GM12878 (cell line): ENCODE measurements at regions not wholly inside any gene's neighbourhood (a gene's known extent, or its start where the extent isn't known, plus 50 kb on each side); places are given as distances from the start of the nearest gene placed in this dataset.

Source experiments
- ATAC-seq: fragments of 200-7000 bp; cut with Tn5 transposase; 3 replicates; pipeline ENCODE4 v1.9.1; 2020; ENCODE audit warnings: mild to moderate bottlenecking, moderate library complexity
- BruUV-seq: library from RNA; stranded (reverse); fragments of 400-500 nt; replicated peaks from 2 replicates; lab custom pipeline; 2021; lab: Mats Ljungman, UMichigan
- CTCF ChIA-PET: fragments of 300-600 bp; sonication (Branson Sonifier 250); formaldehyde crosslinking; extraction: SDS; loops from one replicate; lab custom pipeline; 2021; ENCODE audit warnings: inconsistent platforms; lab: Yijun Ruan, JAX
- POLR2A ChIA-PET: fragments of 350-600 bp; formaldehyde crosslinking; extraction: SDS; loops from one replicate; lab custom pipeline; 2021; ENCODE audit warnings: inconsistent platforms; lab: Charles Lee
- RAD21 ChIA-PET: fragments of 300-600 bp; sonication (Branson Sonifier 250); formaldehyde crosslinking; loops from one replicate; lab custom pipeline; 2023; ENCODE audit warnings: antibody characterized with exemption; ENCODE audit not compliant: unreplicated experiment; lab: Charles Lee
- SMC1A ChIA-PET: fragments of 300-600 bp; sonication (Branson Sonifier 250); formaldehyde crosslinking; loops from one replicate; lab custom pipeline; 2023; ENCODE audit not compliant: unreplicated experiment, uncharacterized antibody; lab: Charles Lee
- DNase-seq: peaks from one replicate; pipeline ENCODE4 v3.0.0-alpha.2; 2011; ENCODE audit warnings: low read depth, low spot score
- FAIRE-seq: peaks from 3 replicates; lab custom pipeline; 2011; peaks lifted over from hg19 to GRCh38; lab: Jason Lieb, UNC
- H2AFZ ChIP-seq: 2 replicates; pipeline ENCODE4 v1.6.0; 2011; ENCODE audit warnings: low read depth, low read length, control low read depth; ENCODE audit not compliant: control insufficient read depth
- H3K27ac ChIP-seq: 2 replicates; pipeline ENCODE4 v1.5.1; 2011; ENCODE audit warnings: control low read depth; ENCODE audit not compliant: control insufficient read depth, insufficient read depth
- H3K27me3 ChIP-seq, 2 experiments: replicated peaks in 1 of 2; 2 replicates each; pipeline versions ENCODE4 v1.6.0 to v1.6.1; 2011; ENCODE audit warnings: low read length in 1 of 2; ENCODE audit not compliant: control insufficient read depth in 2 of 2, insufficient read depth in 2 of 2
- H3K36me3 ChIP-seq, 2 experiments: 2 replicates each; pipeline ENCODE4 v1.5.1; 2011; ENCODE audit warnings: low read length in 1 of 2; ENCODE audit not compliant: control insufficient read depth in 2 of 2, insufficient read depth in 2 of 2
- H3K4me1 ChIP-seq: 2 replicates; pipeline ENCODE4 v1.6.1; 2011; ENCODE audit warnings: mild to moderate bottlenecking, low read length, moderate library complexity, mixed read lengths; ENCODE audit not compliant: control insufficient read depth, insufficient read depth
- H3K4me2 ChIP-seq: 2 replicates; pipeline ENCODE4 v1.6.0; 2011; ENCODE audit warnings: control low read depth; ENCODE audit not compliant: control insufficient read depth, insufficient read depth
- H3K4me3 ChIP-seq: fragments of 200-600 bp; sonication (generic); 2 replicates; pipeline ENCODE4 v1.5.1; 2016
- H3K79me2 ChIP-seq: 2 replicates; pipeline ENCODE4 v1.6.0; 2011; ENCODE audit warnings: low read length; ENCODE audit not compliant: control insufficient read depth, insufficient read depth
- H3K9ac ChIP-seq: 2 replicates; pipeline ENCODE4 v1.8.0; 2011; ENCODE audit warnings: low read length, control low read depth, mixed read lengths; ENCODE audit not compliant: control insufficient read depth, insufficient read depth
- H3K9me3 ChIP-seq: replicated peaks from 3 replicates; pipeline ENCODE4 v1.5.1; 2011; ENCODE audit warnings: mild to moderate bottlenecking, low read length; ENCODE audit not compliant: control insufficient read depth, insufficient read depth
- H4K20me1 ChIP-seq: 2 replicates; pipeline ENCODE4 v1.6.0; 2011; ENCODE audit not compliant: control insufficient read depth, insufficient read depth
- CBX5 ChIP-seq: sonication (generic); IDR thresholded peaks from 2 replicates; pipeline ENCODE4 v1.6.1; 2016; ENCODE audit warnings: low read depth, moderate library complexity, mild to moderate bottlenecking, inconsistent platforms
- E2F8 ChIP-seq: fragments of 450-650 bp; IDR thresholded peaks from 2 replicates; pipeline ENCODE4 v1.6.1; 2018; ENCODE audit warnings: mild to moderate bottlenecking, low read depth, moderate library complexity; ENCODE audit not compliant: partially characterized antibody
- ELK1 ChIP-seq: IDR thresholded peaks from 2 replicates; pipeline ENCODE4 v1.6.1; 2012; ENCODE audit warnings: low read depth, low read length, improper control_type of control experiment
- HSF1 ChIP-seq: fragments of 150-350 bp; IDR thresholded peaks from 2 replicates; pipeline ENCODE4 v1.6.1; 2014; ENCODE audit warnings: mild to moderate bottlenecking, low read depth, low read length
- PRDM15 ChIP-seq: fragments of 450-650 bp; formaldehyde crosslinking; IDR thresholded peaks from 2 replicates; pipeline ENCODE4 v1.4.0; 2020; ENCODE audit warnings: mild to moderate bottlenecking, moderate library complexity
- SKIL ChIP-seq: fragments of 450-650 bp; IDR thresholded peaks from 2 replicates; pipeline ENCODE4 v1.6.1; 2017; ENCODE audit warnings: mild to moderate bottlenecking, low read depth, inconsistent platforms; ENCODE audit not compliant: poor library complexity, severe bottlenecking
- ZNF207 ChIP-seq: fragments of 450-650 bp; IDR thresholded peaks from 2 replicates; pipeline ENCODE4 v1.6.1; 2014; ENCODE audit warnings: antibody characterized with exemption, mild to moderate bottlenecking, borderline replicate concordance
- WGBS: methylation state at CpG from one replicate; pipeline ENCODE4 v1.1.6; 2016; ENCODE audit warnings: low lambda C conversion rate; ENCODE audit not compliant: insufficient replicate concordance, insufficient coverage; ENCODE audit errors: missing lambda C conversion rate; 5-methylcytosine and 5-hydroxymethylcytosine counted together
- in situ Hi-C: fragments of 300-500 bp; cut with MboI; formaldehyde crosslinking; loops from 9 replicates; pipeline ENCODE4 v1.14.3; 2018; ENCODE audit warnings: mixed read lengths
- intact Hi-C: fragments of 100-400 bp; cut with micrococcal nuclease; formaldehyde crosslinking; loops from one replicate; pipeline ENCODE4 v1.14.2; 2022; ENCODE audit not compliant: unreplicated experiment

GRCh38 chr6:4625557-4625956 lies 150.6 kb upstream of the CDYL start (continued):
- TF ChIP-seq E2F8: no peak
- TF ChIP-seq HSF1: no peak
- TF ChIP-seq, all 136 proteins: peak for 0

GRCh38 chr6:4624726-4625125 lies 151.5 kb upstream of the CDYL start:
- FAIRE-seq (no peak), DNase-seq (no peak), ATAC-seq (no peak)
- 26% methylated on average over 7 of the region's 7 CpGs for WGBS
- Histone ChIP-seq H3K9ac (no peak overlapping the region), H3K9me3 (no peaks in the 10 kb centered on the region; the same call in 2 of the 3 replicates), H3K27ac (no peak overlapping the region), H4K20me1 (no peaks in the 10 kb centered on the region; the same call in 1 of the 2 replicates), H3K4me3 (no peak overlapping the region), H3K4me2 (no peak overlapping the region), H2AFZ (no peak overlapping the region), H3K27me3 (no peaks in the 10 kb centered on the region), H3K4me1 (no peaks in the 10 kb centered on the region), H3K79me2 (no peaks in the 10 kb centered on the region), H3K36me3 (no peaks in the 10 kb centered on the region)
- TF ChIP-seq SKIL (no peak), ZNF207 (no peak), CBX5 (no peak), ELK1 (no peak), PRDM15 (CRISPR knock-in tag) (no peak)
- intact Hi-C loops: no loop called here
- SMC1A ChIA-PET: no interaction called here
- RAD21 ChIA-PET: no interaction called here
- POLR2A ChIA-PET: no interaction called here
- in situ Hi-C loops: no loop called here
- BruUV-seq: no TSS peak
- CTCF ChIA-PET: no interaction called here
